GM12875 (cell line): ENCODE measurements at regions not wholly inside any gene's neighbourhood (a gene's known extent, or its start where the extent isn't known, plus 50 kb on each side); places are given as distances from the start of the nearest gene placed in this dataset.

Source experiments
- H3K4me3 ChIP-seq: one replicate; pipeline ENCODE4 v1.5.1; 2011; ENCODE audit warnings: low read depth, low read length, control low read depth
- TF ChIP-seq, protein P1 (sequence below): IDR thresholded peaks from 2 replicates; pipeline ENCODE4 v1.5.1; 2011; ENCODE audit warnings: low read depth, mild to moderate bottlenecking, control low read depth, inconsistent platforms, low read length, moderate library complexity, borderline replicate concordance; ENCODE audit not compliant: insufficient read depth

DNA sequence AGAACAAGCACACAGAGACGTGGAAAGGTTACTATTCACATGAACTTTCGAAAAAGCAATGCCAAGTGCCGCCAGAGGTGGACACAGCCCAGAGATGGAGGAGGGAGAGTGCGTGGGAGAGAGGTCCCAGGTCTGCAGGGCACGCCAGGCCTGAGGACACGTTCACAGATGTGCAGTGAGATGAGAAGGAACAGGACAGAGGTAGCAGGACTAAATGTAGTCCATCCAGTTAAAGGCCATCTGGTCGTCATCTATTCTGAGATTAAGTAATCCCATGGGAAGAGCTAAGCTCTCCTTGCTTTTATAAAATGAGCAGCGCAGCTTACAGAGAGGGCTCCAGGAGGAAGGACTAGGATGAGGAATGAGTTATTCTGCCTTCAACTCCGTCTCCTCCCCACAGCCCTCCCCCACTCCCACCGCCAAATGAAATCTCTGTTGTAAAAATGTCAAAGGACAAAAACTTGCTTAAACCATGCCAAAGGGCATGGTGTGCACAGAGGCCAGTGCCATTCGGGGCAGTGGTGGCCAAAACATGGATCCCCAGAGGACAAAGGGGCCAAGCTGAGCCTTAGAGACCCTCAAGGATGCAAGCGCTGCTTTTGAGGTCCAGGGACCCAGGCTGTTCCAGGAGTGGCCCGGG lies 85.4 kb upstream of the SLC25A33 start:
- TF ChIP-seq, protein P1, sequence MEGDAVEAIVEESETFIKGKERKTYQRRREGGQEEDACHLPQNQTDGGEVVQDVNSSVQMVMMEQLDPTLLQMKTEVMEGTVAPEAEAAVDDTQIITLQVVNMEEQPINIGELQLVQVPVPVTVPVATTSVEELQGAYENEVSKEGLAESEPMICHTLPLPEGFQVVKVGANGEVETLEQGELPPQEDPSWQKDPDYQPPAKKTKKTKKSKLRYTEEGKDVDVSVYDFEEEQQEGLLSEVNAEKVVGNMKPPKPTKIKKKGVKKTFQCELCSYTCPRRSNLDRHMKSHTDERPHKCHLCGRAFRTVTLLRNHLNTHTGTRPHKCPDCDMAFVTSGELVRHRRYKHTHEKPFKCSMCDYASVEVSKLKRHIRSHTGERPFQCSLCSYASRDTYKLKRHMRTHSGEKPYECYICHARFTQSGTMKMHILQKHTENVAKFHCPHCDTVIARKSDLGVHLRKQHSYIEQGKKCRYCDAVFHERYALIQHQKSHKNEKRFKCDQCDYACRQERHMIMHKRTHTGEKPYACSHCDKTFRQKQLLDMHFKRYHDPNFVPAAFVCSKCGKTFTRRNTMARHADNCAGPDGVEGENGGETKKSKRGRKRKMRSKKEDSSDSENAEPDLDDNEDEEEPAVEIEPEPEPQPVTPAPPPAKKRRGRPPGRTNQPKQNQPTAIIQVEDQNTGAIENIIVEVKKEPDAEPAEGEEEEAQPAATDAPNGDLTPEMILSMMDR = no peak

DNA sequence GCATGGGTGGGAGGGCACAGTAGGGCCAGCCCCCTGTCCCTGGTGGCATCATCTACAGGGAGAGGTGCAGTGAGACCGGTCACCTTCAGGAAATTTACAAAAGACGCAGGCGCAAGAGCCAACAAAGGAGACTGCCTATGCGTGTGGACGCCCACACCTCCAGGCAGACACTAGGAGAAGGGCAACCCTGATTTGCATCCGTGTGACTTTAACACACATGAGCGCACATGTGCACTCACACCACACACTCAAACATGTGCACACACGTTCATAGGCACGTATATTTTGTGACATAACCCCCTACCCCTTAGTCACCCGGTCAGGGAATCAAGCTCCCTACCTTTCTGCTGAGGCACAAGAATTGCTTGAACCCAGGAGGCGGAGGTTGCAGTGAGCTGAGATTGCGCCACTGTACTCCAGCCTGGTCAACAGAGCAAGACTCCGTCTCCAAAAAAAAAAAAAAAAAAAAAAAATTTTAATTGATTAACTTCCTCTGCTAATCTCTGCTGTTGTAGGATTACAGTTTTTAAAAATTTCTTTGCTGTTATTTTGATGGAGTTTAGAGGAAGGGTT lies 84.7 kb upstream of the SLC25A33 start:
- TF ChIP-seq, protein P1 = no peak
- no peak overlapping the region for H3K4me3 ChIP-seq

More for the DNA sequence above, 85.4 kb upstream of the SLC25A33 start:
- H3K4me3 ChIP-seq = no peak overlapping the region

DNA sequence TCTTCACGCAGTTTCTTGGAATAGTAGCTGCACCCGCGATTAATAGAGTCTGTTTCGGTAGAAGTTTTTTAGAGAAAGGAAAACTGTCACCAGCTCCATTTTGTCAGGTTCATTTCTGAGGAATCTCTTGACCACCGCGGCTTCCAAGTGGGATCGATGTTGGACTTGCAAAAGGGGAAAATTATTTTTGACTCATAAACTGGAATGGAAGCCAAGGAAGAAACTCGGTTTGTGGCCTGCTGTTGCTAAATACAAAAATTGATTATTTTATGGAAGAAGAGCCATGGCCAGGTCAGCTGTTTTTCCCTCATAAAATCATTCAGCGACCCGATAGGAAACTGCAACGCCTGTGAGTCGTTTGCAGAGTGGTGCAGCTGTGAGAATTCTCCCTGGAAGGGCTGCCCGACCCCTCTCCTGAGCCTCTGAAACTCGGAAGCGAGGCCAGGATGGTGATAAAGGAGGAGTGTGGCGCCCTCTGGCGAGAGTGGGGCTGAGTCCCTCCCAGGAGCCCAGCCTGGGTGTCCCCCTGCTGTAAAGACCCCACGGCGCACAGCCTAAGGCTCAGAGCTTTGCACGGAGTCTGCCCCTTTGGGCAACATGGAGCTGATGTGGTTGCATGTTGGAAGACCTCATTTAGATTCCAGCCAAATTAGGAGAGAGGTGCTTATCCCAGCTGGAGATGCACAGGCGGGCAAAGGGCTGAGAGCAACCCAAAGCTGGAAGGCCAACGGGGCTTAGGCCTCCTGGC lies 83.6 kb upstream of the SLC25A33 start:
- no peak overlapping the region for H3K4me3 ChIP-seq
- TF ChIP-seq, protein P1 = peak; percentile 87

DNA sequence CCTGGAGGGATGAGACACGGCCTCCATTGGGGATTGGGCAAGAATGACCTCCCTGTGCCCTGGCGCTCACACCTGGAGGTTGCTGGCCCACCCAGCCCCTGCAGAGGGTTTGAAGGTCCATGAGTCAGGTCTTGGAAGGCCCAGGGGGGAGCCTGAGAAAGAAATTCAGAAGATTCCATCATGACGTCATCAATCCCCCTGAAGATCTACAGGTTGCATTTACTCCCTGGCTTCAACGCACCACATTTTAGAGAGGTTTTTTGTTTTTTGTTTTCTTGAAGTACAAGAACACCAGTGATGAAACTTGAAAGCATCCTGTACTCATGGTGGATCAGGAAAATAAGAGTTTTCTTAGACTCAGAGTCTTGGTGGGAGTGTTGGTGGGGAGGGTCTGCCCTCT lies 82.4 kb upstream of the SLC25A33 start:
- H3K4me3 ChIP-seq = no peak overlapping the region
- TF ChIP-seq, protein P1 = no peak

DNA sequence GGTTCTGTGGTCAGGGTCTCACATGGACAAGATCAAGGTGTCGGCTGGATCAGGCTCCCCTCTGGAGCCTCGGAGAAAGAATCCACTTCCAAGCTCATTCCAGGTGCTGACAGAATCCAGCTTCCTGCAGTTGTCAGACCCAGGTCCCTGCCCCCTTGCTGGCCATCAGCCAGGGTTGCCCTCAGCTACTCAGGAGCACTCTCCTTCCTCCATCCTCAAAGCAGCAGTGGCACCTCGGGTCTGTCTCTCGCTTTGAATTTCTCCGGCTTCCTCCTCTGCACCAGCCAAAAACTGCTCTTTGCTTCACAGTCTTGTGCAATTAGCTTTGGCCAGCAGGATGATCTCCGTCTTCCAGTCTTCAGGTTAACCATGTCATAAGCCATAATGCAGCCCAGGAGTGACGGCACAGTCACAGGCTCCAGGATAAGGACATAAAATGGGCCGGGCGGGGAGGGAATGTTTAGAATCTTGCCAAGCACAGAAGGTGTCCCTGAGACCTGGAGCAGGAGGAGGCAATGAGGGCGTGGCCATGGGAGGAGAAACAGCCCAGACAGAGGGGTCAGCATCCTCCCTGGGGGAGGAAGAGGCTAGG lies 79.4 kb upstream of the SLC25A33 start:
- TF ChIP-seq, protein P1 = no peak
- H3K4me3 ChIP-seq = no peak overlapping the region

DNA sequence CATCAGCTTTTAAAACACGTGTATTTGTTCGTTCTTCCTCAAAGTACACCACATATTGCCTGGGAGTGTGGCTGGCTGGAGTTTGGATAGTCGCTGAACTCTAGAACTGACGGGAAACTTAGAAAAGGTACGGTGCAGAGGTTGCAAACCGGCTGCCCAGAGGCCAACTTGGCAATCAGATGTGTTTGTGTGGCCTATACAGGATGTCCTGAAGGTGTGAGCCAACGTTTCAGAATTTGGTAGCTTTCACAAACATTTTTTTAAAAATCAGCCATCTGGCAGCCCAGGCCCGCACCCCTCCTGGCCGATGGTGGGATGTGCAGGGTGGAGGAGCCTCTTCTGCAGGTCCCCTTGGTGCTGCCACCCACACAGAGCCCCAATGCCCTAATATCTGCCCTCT lies 73.6 kb upstream of the SLC25A33 start:
- H3K4me3 ChIP-seq = no peak overlapping the region
- TF ChIP-seq, protein P1 = no peak
